Neural progenitor cell (in vitro differentiated cells): ENCODE measurements at regions not wholly inside any gene's neighbourhood (a gene's known extent, or its start where the extent isn't known, plus 50 kb on each side); places are given as distances from the start of the nearest gene placed in this dataset.

Experiments used
- DNase-seq: peaks from one replicate; pipeline ENCODE4 v3.0.0-alpha.2; 2016; ENCODE audit warnings: low spot score
- H2AFZ ChIP-seq: fragments of 200-600 bp; sonication (generic); replicated peaks from 2 replicates; pipeline ENCODE4 v1.6.1; 2016; ENCODE audit warnings: antibody characterized with exemption
- H3F3A ChIP-seq: fragments of 200-600 bp; sonication (generic); 2 replicates; pipeline ENCODE4 v1.6.1; 2016; ENCODE audit warnings: antibody characterized with exemption, low read depth
- H3K27ac ChIP-seq: fragments of 200-600 bp; sonication (generic); 2 replicates; pipeline ENCODE4 v1.5.1; 2016; ENCODE audit warnings: mild to moderate bottlenecking
- H3K27me3 ChIP-seq: fragments of 200-600 bp; sonication (generic); 2 replicates; pipeline ENCODE4 v1.6.1; 2016; ENCODE audit warnings: mild to moderate bottlenecking, moderate library complexity
- H3K36me3 ChIP-seq: fragments of 200-600 bp; sonication (generic); 2 replicates; pipeline ENCODE4 v1.5.1; 2016
- H3K4me1 ChIP-seq: fragments of 200-600 bp; sonication (generic); 2 replicates; pipeline ENCODE4 v1.6.1; 2016; ENCODE audit warnings: mixed run types
- H3K4me2 ChIP-seq: fragments of 200-600 bp; sonication (generic); 2 replicates; pipeline ENCODE4 v1.6.1; 2016
- H3K4me3 ChIP-seq: fragments of 200-600 bp; sonication (generic); 2 replicates; pipeline ENCODE4 v1.5.1; 2016
- H3K79me2 ChIP-seq: fragments of 200-600 bp; sonication (generic); 2 replicates; pipeline ENCODE4 v1.6.1; 2016; ENCODE audit warnings: low read depth
- H3K9ac ChIP-seq: fragments of 200-600 bp; sonication (generic); 2 replicates; pipeline ENCODE4 v1.6.1; 2016
- H3K9me3 ChIP-seq: fragments of 200-600 bp; sonication (generic); 2 replicates; pipeline ENCODE4 v1.5.1; 2016; ENCODE audit warnings: low read depth
- H4K20me1 ChIP-seq: fragments of 200-600 bp; sonication (generic); 2 replicates; pipeline ENCODE4 v1.6.1; 2016; ENCODE audit warnings: low read depth
- H3K27ac Mint-ChIP-seq: 3 replicates; pipeline ENCODE4 v1.8.0; 2021; ENCODE audit warnings: mixed read lengths
- H3K27me3 Mint-ChIP-seq: 2 replicates; pipeline ENCODE4 v1.8.0; 2022; ENCODE audit warnings: low read depth, mild to moderate bottlenecking, inconsistent platforms, moderate library complexity, mixed read lengths; ENCODE audit not compliant: insufficient read depth
- H3K36me3 Mint-ChIP-seq: 3 replicates; pipeline ENCODE4 v1.8.0; 2021; ENCODE audit warnings: mixed read lengths
- H3K4me1 Mint-ChIP-seq: 3 replicates; pipeline ENCODE4 v1.8.0; 2021; ENCODE audit warnings: mixed read lengths
- H3K4me3 Mint-ChIP-seq: 3 replicates; pipeline ENCODE4 v1.8.0; 2021; ENCODE audit warnings: mild to moderate bottlenecking, moderate library complexity, mixed read lengths
- H3K9me3 Mint-ChIP-seq: 3 replicates; pipeline ENCODE4 v1.8.0; 2020; ENCODE audit warnings: mixed read lengths
- EZH2 ChIP-seq: fragments of 200-600 bp; sonication (generic); IDR thresholded peaks from 2 replicates; pipeline ENCODE4 v1.6.1; 2017; ENCODE audit warnings: antibody characterized with exemption, mild to moderate bottlenecking, moderate library complexity
- EZH2phosphoT487 ChIP-seq: fragments of 200-600 bp; sonication (generic); IDR thresholded peaks from 2 replicates; pipeline ENCODE4 v1.6.1; 2017; ENCODE audit warnings: antibody characterized with exemption
- TF ChIP-seq, protein P1 (sequence below): fragments of 200-600 bp; sonication (generic); IDR thresholded peaks from 2 replicates; pipeline ENCODE4 v1.5.1; 2017; ENCODE audit warnings: antibody characterized with exemption, mild to moderate bottlenecking

DNA sequence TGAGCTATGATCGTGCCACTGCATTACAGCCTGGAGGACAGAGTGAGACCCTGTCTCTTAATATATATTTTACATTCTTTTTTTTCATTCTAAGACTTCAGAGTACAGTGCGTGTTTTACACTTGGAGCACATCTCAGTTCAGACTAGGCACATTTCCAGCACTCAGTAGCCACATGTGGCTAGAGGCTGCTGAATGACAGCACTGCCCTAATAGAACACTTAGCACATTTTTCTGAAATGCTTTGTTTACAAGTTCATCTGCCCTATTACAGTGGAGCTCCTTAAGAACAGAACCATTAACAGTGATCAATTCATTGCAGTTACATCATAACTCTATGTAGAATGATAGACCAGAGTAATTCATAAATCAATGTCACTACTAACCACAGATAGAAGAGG is 138.1 kb downstream of the SUCLG1 start:
- Histone ChIP-seq H3K9me3 (no peaks in the 10 kb centered on the region), H3K79me2 (no peaks in the 10 kb centered on the region), H3K27ac (no peak overlapping the region), H3K9ac (no peak overlapping the region), H2AFZ (no peak overlapping the region), H3F3A (peaks cover 10% of the 10 kb centered on the region), H3K4me2 (no peak overlapping the region), H3K4me3 (no peak overlapping the region), H3K4me1 (peaks cover 15% of the 10 kb centered on the region), H3K27me3 (no peaks in the 10 kb centered on the region), H4K20me1 (no peaks in the 10 kb centered on the region), H3K36me3 (no peaks in the 10 kb centered on the region)
- no peak for DNase-seq
- Mint-ChIP-seq H3K9me3 (no peaks in the 10 kb centered on the region), H3K36me3 (no peaks in the 10 kb centered on the region), H3K4me3 (no peak overlapping the region), H3K27ac (no peak overlapping the region), H3K27me3 (peaks cover 3% of the 10 kb centered on the region), H3K4me1 (peaks cover 13% of the 10 kb centered on the region)
- no peak for TF ChIP-seq EZH2
- TF ChIP-seq, protein P1, sequence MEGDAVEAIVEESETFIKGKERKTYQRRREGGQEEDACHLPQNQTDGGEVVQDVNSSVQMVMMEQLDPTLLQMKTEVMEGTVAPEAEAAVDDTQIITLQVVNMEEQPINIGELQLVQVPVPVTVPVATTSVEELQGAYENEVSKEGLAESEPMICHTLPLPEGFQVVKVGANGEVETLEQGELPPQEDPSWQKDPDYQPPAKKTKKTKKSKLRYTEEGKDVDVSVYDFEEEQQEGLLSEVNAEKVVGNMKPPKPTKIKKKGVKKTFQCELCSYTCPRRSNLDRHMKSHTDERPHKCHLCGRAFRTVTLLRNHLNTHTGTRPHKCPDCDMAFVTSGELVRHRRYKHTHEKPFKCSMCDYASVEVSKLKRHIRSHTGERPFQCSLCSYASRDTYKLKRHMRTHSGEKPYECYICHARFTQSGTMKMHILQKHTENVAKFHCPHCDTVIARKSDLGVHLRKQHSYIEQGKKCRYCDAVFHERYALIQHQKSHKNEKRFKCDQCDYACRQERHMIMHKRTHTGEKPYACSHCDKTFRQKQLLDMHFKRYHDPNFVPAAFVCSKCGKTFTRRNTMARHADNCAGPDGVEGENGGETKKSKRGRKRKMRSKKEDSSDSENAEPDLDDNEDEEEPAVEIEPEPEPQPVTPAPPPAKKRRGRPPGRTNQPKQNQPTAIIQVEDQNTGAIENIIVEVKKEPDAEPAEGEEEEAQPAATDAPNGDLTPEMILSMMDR = no peak
- TF ChIP-seq EZH2phosphoT487 = no peak

DNA sequence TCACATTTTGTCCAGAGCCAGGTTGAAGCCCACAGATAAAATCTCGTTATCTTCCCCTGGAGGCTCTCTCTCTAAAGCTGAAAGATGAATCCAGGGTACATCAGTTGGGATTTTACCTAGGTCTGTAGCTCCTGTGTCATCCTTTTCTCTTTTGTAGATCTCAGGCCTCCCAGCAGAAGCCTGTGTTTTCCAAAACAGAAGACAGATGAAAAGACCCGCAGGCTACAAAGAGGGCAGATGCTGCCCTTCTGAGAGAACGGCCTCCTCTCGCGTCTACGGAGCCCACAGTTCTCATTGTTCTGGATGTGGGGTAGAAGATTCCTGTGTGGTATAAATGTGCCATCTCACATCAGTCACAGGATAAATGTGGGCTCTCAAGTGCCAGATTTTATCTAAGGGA is 139.5 kb downstream of the SUCLG1 start:
- Histone ChIP-seq H4K20me1 (no peaks in the 10 kb centered on the region), H3K27me3 (no peaks in the 10 kb centered on the region), H3K27ac (peak overlapping the region; percentile 41), H2AFZ (peak overlapping the region; percentile 74), H3K9me3 (no peaks in the 10 kb centered on the region), H3K36me3 (no peaks in the 10 kb centered on the region), H3K4me2 (peak overlapping the region; percentile 54), H3K9ac (no peak overlapping the region), H3K4me1 (peaks cover 15% of the 10 kb centered on the region), H3F3A (peaks cover 10% of the 10 kb centered on the region), H3K79me2 (no peaks in the 10 kb centered on the region), H3K4me3 (no peak overlapping the region)
- Mint-ChIP-seq H3K9me3 (no peaks in the 10 kb centered on the region), H3K36me3 (no peaks in the 10 kb centered on the region), H3K4me1 (peaks cover 17% of the 10 kb centered on the region), H3K4me3 (no peak overlapping the region), H3K27ac (no peak overlapping the region), H3K27me3 (peaks cover 3% of the 10 kb centered on the region)
- DNase-seq = peak; percentile 41
- TF ChIP-seq EZH2phosphoT487 (no peak), EZH2 (no peak)
- TF ChIP-seq, protein P1 = no peak

DNA sequence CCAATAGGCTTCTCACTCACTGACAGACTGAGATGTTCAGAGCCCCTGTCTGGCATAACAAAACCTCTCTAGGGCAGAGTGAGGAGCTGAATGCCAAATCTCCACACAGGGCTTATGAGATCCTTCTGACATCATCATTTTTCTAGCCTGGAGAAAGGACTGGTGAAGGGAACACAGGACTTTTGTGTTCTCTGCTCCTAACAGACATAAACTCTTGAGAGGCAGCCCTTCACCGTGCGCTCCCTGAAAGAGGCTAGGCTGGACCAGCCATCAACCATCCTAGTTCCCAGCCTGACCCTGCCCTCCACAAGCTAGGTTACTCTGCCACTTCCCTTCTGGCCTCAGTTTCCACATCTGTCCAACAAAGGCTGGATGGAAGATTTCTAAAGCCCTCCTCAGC is 141.9 kb downstream of the SUCLG1 start:
- no peaks in the 10 kb centered on the region for H3K36me3 Mint-ChIP-seq
- H3K27me3 Mint-ChIP-seq = peaks cover 3% of the 10 kb centered on the region
- no peak overlapping the region for H3K27ac Mint-ChIP-seq
- H3K4me3 Mint-ChIP-seq = no peak overlapping the region
- Histone ChIP-seq H3F3A (peaks cover 10% of the 10 kb centered on the region), H3K27me3 (no peaks in the 10 kb centered on the region), H3K36me3 (no peaks in the 10 kb centered on the region), H3K4me2 (no peak overlapping the region), H3K9me3 (no peaks in the 10 kb centered on the region), H4K20me1 (no peaks in the 10 kb centered on the region), H2AFZ (no peak overlapping the region), H3K4me1 (peaks cover 15% of the 10 kb centered on the region), H3K27ac (no peak overlapping the region), H3K79me2 (no peaks in the 10 kb centered on the region), H3K4me3 (no peak overlapping the region), H3K9ac (no peak overlapping the region)
- TF ChIP-seq EZH2 = no peak
- no peak for TF ChIP-seq EZH2phosphoT487
- TF ChIP-seq, protein P1 = no peak
- DNase-seq = no peak
- H3K4me1 Mint-ChIP-seq = peaks cover 13% of the 10 kb centered on the region
- no peaks in the 10 kb centered on the region for H3K9me3 Mint-ChIP-seq
